ENCODE measurements at regions not wholly inside any gene's neighbourhood (a gene's known extent, or its start where the extent isn't known, plus 50 kb on each side); places are given as distances from the start of the nearest gene placed in this dataset.
"Not testable (repeated sequence)": the region's sequence is repeated elsewhere in the genome, so short reads cannot be mapped to it uniquely, and the experiment has no call there.

GRCh38 chr1:38746941-38747600, 112.5 kb downstream of the RRAGC start:
- no peak for DNase-seq

GRCh38 chr1:38746402-38746935, 113.1 kb downstream of the RRAGC start:
- DNase-seq, result no peak

- DNase-seq, result no peak
Observed at GRCh38 chr1:38745476-38746401, 113.8 kb downstream of the RRAGC start.

- DNase-seq, result no peak
Observed at GRCh38 chr1:38744452-38745350, 114.9 kb downstream of the RRAGC start.

- no peak for DNase-seq
Observed at GRCh38 chr1:38743184-38743583, 116.4 kb downstream of the RRAGC start.

- no peak for DNase-seq
Observed at GRCh38 chr1:38741341-38741740, 118.2 kb downstream of the RRAGC start.

- no peak for DNase-seq
Observed at GRCh38 chr1:38740487-38740886, 119.1 kb downstream of the RRAGC start.

- no peak for DNase-seq
Observed at GRCh38 chr1:38738207-38738606, 121.4 kb downstream of the RRAGC start.

- DNase-seq, result no peak
Observed at GRCh38 chr1:38736399-38736798, 123.2 kb downstream of the RRAGC start.

- DNase-seq, result no peak
Observed at GRCh38 chr1:38735651-38736161, 123.9 kb downstream of the RRAGC start.

- no peak for DNase-seq
Observed at GRCh38 chr1:38733761-38734160, 125.8 kb downstream of the RRAGC start.

- no peak for DNase-seq
Observed at GRCh38 chr1:38730511-38731397, 128.8 kb downstream of the RRAGC start.

GRCh38 chr1:38728585-38728908, 131.0 kb downstream of the RRAGC start:
- no peak for DNase-seq

GRCh38 chr1:38727684-38728584, 131.6 kb downstream of the RRAGC start:
- no peak for DNase-seq

GRCh38 chr1:38725321-38725961, 134.1 kb downstream of the RRAGC start:
- not testable (repeated sequence) for DNase-seq

GRCh38 chr1:38724160-38725131, 135.1 kb downstream of the RRAGC start:
- DNase-seq, result no peak

- no peak for DNase-seq
Observed at GRCh38 chr1:38721816-38722215, 137.8 kb downstream of the RRAGC start.

- DNase-seq, result no peak
Observed at GRCh38 chr1:38719880-38720279, 139.7 kb downstream of the RRAGC start.

- no peak for DNase-seq
Observed at GRCh38 chr1:38718031-38718430, 141.5 kb downstream of the RRAGC start.

Data from stimulated activated CD4-positive, alpha-beta T cell treated with anti-CD3 and anti-CD28 coated beads, Interleukin-4, amount 100 ng/mL, for 24 hours (primary cell).